H1 (cell line): ENCODE measurements at regions not wholly inside any gene's neighbourhood (a gene's known extent, or its start where the extent isn't known, plus 50 kb on each side); places are given as distances from the start of the nearest gene placed in this dataset.

Experiments used
- ATF3 ChIP-seq: IDR thresholded peaks from 2 replicates; pipeline ENCODE4 v1.6.1; 2011; ENCODE audit warnings: low read depth, mild to moderate bottlenecking, low read length; ENCODE audit not compliant: insufficient read depth
- BCL11A ChIP-seq, 2 experiments: IDR thresholded peaks; one replicate each; pipeline ENCODE4 v1.6.1; 2011; ENCODE audit warnings: low read depth in 2 of 2, low read length in 2 of 2, mild to moderate bottlenecking in 2 of 2
- CBX8 ChIP-seq: fragments of 300-800, 300-1000 bp; sonication (generic); IDR thresholded peaks from 2 replicates; pipeline ENCODE4 v1.7.1; 2016; ENCODE audit warnings: low read depth, low read length, borderline replicate concordance
- CHD7 ChIP-seq: fragments of 300-600 bp; sonication (generic); IDR thresholded peaks from 2 replicates; pipeline ENCODE4 v1.7.1; 2012; ENCODE audit warnings: low read length, moderate library complexity, mild to moderate bottlenecking, inconsistent platforms; ENCODE audit not compliant: insufficient replicate concordance
- EGR1 ChIP-seq: IDR thresholded peaks from 2 replicates; pipeline ENCODE4 v1.6.1; 2011; ENCODE audit warnings: low read depth, low read length, borderline replicate concordance
- HDAC2 ChIP-seq, 2 experiments: fragments of 300-600 bp in 1 of 2; sonication (generic) in 1 of 2; IDR thresholded peaks; 2 replicates each; pipeline ENCODE4 v1.6.1; 2011 to 2012; ENCODE audit warnings: low read depth in 2 of 2, low read length in 2 of 2, mild to moderate bottlenecking in 2 of 2, moderate library complexity in 2 of 2, borderline replicate concordance in 1 of 2, inconsistent platforms in 1 of 2
- JUN ChIP-seq: IDR thresholded peaks from 2 replicates; pipeline ENCODE4 v1.6.1; 2011; ENCODE audit warnings: low read depth, mild to moderate bottlenecking, improper control_type of control experiment, low read length
- KDM1A ChIP-seq: fragments of 200-600, 300-600 bp; sonication (generic); IDR thresholded peaks from 2 replicates; pipeline ENCODE4 v1.7.1; 2016; ENCODE audit warnings: mild to moderate bottlenecking, low read length, borderline replicate concordance
- KDM4A ChIP-seq: IDR thresholded peaks from one replicate; pipeline ENCODE4 v1.7.1; 2012; ENCODE audit warnings: low read depth, mild to moderate bottlenecking, moderate library complexity, low read length, inconsistent platforms; ENCODE audit not compliant: severe bottlenecking
- PHF8 ChIP-seq: fragments of 200-600 bp; sonication (generic); conservative IDR thresholded peaks from 2 replicates; pipeline ENCODE4 v1.7.1; 2012; ENCODE audit warnings: low read depth, mild to moderate bottlenecking, inconsistent platforms, low read length, moderate library complexity
- TEAD4 ChIP-seq: IDR thresholded peaks from 2 replicates; pipeline ENCODE4 v1.6.1; 2012; ENCODE audit warnings: low read depth, low read length, inconsistent platforms, mixed read lengths

- TF ChIP-seq CHD7 (no peak), EGR1 (no peak), BCL11A (IDR thresholded peaks at IDR 0.05; ENCODE audit: low read depth in 2 of 2, low read length in 2 of 2) (no peak), HDAC2 (IDR thresholded peaks at IDR 0.05; ENCODE audit: borderline replicate concordance in 1 of 2, low read depth in 2 of 2, low read length in 2 of 2) (no peak), KDM1A (no peak), TEAD4 (no peak), CBX8 (no peak), JUN (no peak), ATF3 (no peak), PHF8 (no peak), KDM4A (no peak)
These were observed 148.1 kb downstream of the PPARGC1A start (continued) for GRCh38 chr4:23741681-23742191.
